Caco-2 (cell line): ENCODE measurements at regions not wholly inside any gene's neighbourhood (a gene's known extent, or its start where the extent isn't known, plus 50 kb on each side); places are given as distances from the start of the nearest gene placed in this dataset.

Experiments
- BruUV-seq: library from RNA; stranded (reverse); fragments of 400-500 nt; replicated peaks from 2 replicates; lab custom pipeline; 2021; lab: Mats Ljungman, UMichigan
- CTCF ChIA-PET: fragments of 300-600 bp; sonication (Branson Sonifier 250); formaldehyde crosslinking; loops from one replicate; lab custom pipeline; 2022; ENCODE audit warnings: antibody characterized with exemption; lab: Charles Lee
- POLR2A ChIA-PET: fragments of 300-600 bp; sonication (Branson Sonifier 250); formaldehyde crosslinking; loops from one replicate; lab custom pipeline; 2022; ENCODE audit warnings: antibody characterized with exemption; lab: Charles Lee
- DNase-seq, 2 experiments: peaks; one replicate each; pipeline versions ENCODE4 v3.0.0 to v3.0.0-alpha.2; 2020 to 2022
- H3K27me3 ChIP-seq: replicated peaks from 2 replicates; pipeline ENCODE4 v1.6.0; 2011; ENCODE audit warnings: low read length; ENCODE audit not compliant: control insufficient read depth, insufficient read depth
- H3K36me3 ChIP-seq: 2 replicates; pipeline ENCODE4 v1.5.1; 2011; ENCODE audit warnings: low read length; ENCODE audit not compliant: control insufficient read depth, insufficient read depth
- H3K4me1 ChIP-seq: fragments of 250-450 bp; sonication (Bioruptor Pico); 2 replicates; pipeline ENCODE4 v1.5.1; 2020; ENCODE audit warnings: mild to moderate bottlenecking
- H3K4me3 ChIP-seq: 2 replicates; pipeline ENCODE4 v1.5.1; 2011; ENCODE audit warnings: low read depth, mild to moderate bottlenecking, control low read depth, low read length
- H3K9me3 ChIP-seq: fragments of 250-450 bp; sonication (Bioruptor Pico); 2 replicates; pipeline ENCODE4 v1.5.1; 2020; ENCODE audit warnings: mild to moderate bottlenecking, moderate library complexity
- H3K27ac Mint-ChIP-seq: one replicate; pipeline ENCODE4 v1.8.0; 2022; ENCODE audit warnings: mixed read lengths; ENCODE audit not compliant: unreplicated experiment
- H3K27me3 Mint-ChIP-seq: one replicate; pipeline ENCODE4 v1.8.0; 2022; ENCODE audit warnings: mixed read lengths; ENCODE audit not compliant: insufficient read depth, unreplicated experiment
- H3K36me3 Mint-ChIP-seq: one replicate; pipeline ENCODE4 v1.8.0; 2022; ENCODE audit warnings: mild to moderate bottlenecking, mixed read lengths; ENCODE audit not compliant: insufficient read depth, unreplicated experiment
- H3K4me1 Mint-ChIP-seq: one replicate; pipeline ENCODE4 v1.8.0; 2022; ENCODE audit warnings: low read depth, mixed read lengths; ENCODE audit not compliant: unreplicated experiment
- H3K4me3 Mint-ChIP-seq: one replicate; pipeline ENCODE4 v1.8.0; 2022; ENCODE audit warnings: mild to moderate bottlenecking, moderate library complexity, mixed read lengths; ENCODE audit not compliant: unreplicated experiment
- H3K9me3 Mint-ChIP-seq: one replicate; pipeline ENCODE4 v1.8.0; 2022; ENCODE audit warnings: mixed read lengths; ENCODE audit not compliant: unreplicated experiment
- CTCF ChIP-seq, 2 experiments: fragments of 200-600 bp in 1 of 2; IDR thresholded peaks; 1 replicate in 1 of 2; 2 replicates in 1 of 2; pipeline versions ENCODE4 v1.5.1 to v1.8.0; 2011 to 2022; ENCODE audit warnings: antibody characterized with exemption in 1 of 2, control low read depth in 1 of 2, inconsistent platforms in 1 of 2, low read depth in 1 of 2, low read length in 1 of 2, mild to moderate bottlenecking in 1 of 2, moderate library complexity in 1 of 2; ENCODE audit not compliant: insufficient read depth in 1 of 2, severe bottlenecking in 1 of 2, unreplicated experiment in 1 of 2
- intact Hi-C: fragments of 100-400 bp; cut with micrococcal nuclease; formaldehyde crosslinking; loops from one replicate; pipeline ENCODE4 v1.10.0; 2022; ENCODE audit not compliant: unreplicated experiment

GRCh38 chrX:40835526-40835925 is 100.2 kb upstream of the MED14 start:
- CTCF ChIA-PET = no interaction called here
- Mint-ChIP-seq H3K27me3 (no peaks in the 10 kb centered on the region), H3K27ac (no peak overlapping the region), H3K4me3 (no peak overlapping the region), H3K36me3 (no peaks in the 10 kb centered on the region), H3K4me1 (no peaks in the 10 kb centered on the region), H3K9me3 (peaks cover 16% of the 10 kb centered on the region)
- no peak overlapping the region for H3K4me3 ChIP-seq
- no peak for TF ChIP-seq CTCF (IDR thresholded peaks at IDR 0.05; ENCODE audit: insufficient read depth in 1 of 2, low read depth in 1 of 2, low read length in 1 of 2, severe bottlenecking in 1 of 2, unreplicated experiment in 1 of 2)
- intact Hi-C loops = no loop called here
- no peaks in the 10 kb centered on the region for H3K9me3 ChIP-seq
- DNase-seq = no peak
- no peaks in the 10 kb centered on the region for H3K36me3 ChIP-seq
- H3K4me1 ChIP-seq = no peaks in the 10 kb centered on the region
- POLR2A ChIA-PET = no interaction called here
- no peaks in the 10 kb centered on the region for H3K27me3 ChIP-seq
- no TSS peak for BruUV-seq

- Mint-ChIP-seq H3K27me3 (no peaks in the 10 kb centered on the region), H3K36me3 (peaks cover 6% of the 10 kb centered on the region), H3K4me3 (no peak overlapping the region), H3K9me3 (peaks cover 37% of the 10 kb centered on the region), H3K27ac (no peak overlapping the region), H3K4me1 (peaks cover 7% of the 10 kb centered on the region)
- peaks cover 8% of the 10 kb centered on the region; the same call in 1 of the 2 replicates for H3K9me3 ChIP-seq
- POLR2A ChIA-PET = no interaction called here
- H3K4me3 ChIP-seq = no peak overlapping the region
- peak; percentile 18 to 32 for DNase-seq
- no TSS peak for BruUV-seq
- CTCF ChIA-PET = no interaction called here
- H3K36me3 ChIP-seq = no peaks in the 10 kb centered on the region
- intact Hi-C loops = no loop called here
- peaks cover 19% of the 10 kb centered on the region for H3K4me1 ChIP-seq
- H3K27me3 ChIP-seq = no peaks in the 10 kb centered on the region
- no peak for TF ChIP-seq CTCF (IDR thresholded peaks at IDR 0.05; ENCODE audit: insufficient read depth in 1 of 2, low read depth in 1 of 2, low read length in 1 of 2, severe bottlenecking in 1 of 2, unreplicated experiment in 1 of 2)
Observed at GRCh38 chrX:40843643-40844042, 108.3 kb upstream of the MED14 start.

GRCh38 chrX:40844471-40844870 is 109.1 kb upstream of the MED14 start:
- Mint-ChIP-seq H3K9me3 (peaks cover 32% of the 10 kb centered on the region), H3K27me3 (no peaks in the 10 kb centered on the region), H3K27ac (peak overlapping the region; percentile 75), H3K4me3 (no peak overlapping the region), H3K4me1 (peaks cover 7% of the 10 kb centered on the region), H3K36me3 (peaks cover 6% of the 10 kb centered on the region)
- H3K36me3 ChIP-seq = no peaks in the 10 kb centered on the region
- peaks cover 8% of the 10 kb centered on the region; the same call in 1 of the 2 replicates for H3K9me3 ChIP-seq
- intact Hi-C loops = no loop called here
- no peak for DNase-seq
- BruUV-seq = no TSS peak
- H3K4me1 ChIP-seq = peaks cover 19% of the 10 kb centered on the region
- CTCF ChIA-PET = no interaction called here
- POLR2A ChIA-PET = no interaction called here
- no peak for TF ChIP-seq CTCF (IDR thresholded peaks at IDR 0.05; ENCODE audit: insufficient read depth in 1 of 2, low read depth in 1 of 2, low read length in 1 of 2, severe bottlenecking in 1 of 2, unreplicated experiment in 1 of 2)
- no peaks in the 10 kb centered on the region for H3K27me3 ChIP-seq
- no peak overlapping the region for H3K4me3 ChIP-seq
